ENCODE measurements at regions not wholly inside any gene's neighbourhood (a gene's known extent, or its start where the extent isn't known, plus 50 kb on each side); places are given as distances from the start of the nearest gene placed in this dataset.
"Not testable (repeated sequence)": the region's sequence is repeated elsewhere in the genome, so short reads cannot be mapped to it uniquely, and the experiment has no call there.

DNA sequence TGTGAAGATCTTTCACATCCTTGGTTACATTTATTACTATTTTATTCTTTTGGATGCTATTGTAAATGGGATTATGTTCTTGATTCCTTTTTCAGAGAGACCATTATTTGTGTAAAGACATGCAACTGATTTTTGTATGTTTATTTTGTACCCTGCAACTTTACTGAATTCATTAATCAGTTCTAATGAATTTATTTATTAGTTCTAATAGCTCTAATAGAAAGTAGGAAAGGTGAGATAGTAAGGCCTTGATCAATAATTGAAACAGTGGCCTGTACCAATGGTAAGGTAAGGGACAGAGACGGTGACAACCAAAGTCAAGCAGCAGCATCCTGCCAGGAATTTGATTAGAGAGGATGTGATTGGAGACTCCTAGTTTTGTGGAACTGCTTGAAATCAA is 224.1 kb downstream of the PHLDA1 start:
- no peak for DNase-seq (ENCODE audit: low read depth, low spot score)

- no peak for DNase-seq (ENCODE audit: low read depth, low spot score)
These were observed 225.7 kb downstream of the PHLDA1 start for GRCh38 chr12:75805905-75806304.

DNA sequence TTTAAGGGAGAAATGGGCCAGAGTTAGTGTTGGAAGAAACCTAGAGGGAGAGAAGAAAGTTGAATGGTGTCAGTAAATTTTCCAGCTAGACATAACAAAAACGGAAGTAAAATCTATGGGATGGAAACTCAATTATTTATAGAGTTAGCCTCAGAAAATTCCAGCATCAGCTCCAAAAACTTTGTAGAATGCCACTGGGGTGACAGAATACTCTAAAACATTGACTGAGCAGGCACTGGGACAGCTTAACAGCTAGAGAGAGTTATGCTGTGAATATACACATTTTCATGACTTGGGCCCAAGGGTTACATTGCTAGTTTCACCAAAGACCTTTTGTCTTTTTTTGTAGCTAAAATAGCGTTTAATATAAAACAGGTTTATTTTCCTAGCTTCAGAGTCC is 226.3 kb downstream of the PHLDA1 start:
- DNase-seq (ENCODE audit: low read depth, low spot score), result no peak

GRCh38 chr12:75798136-75798926 is 233.2 kb downstream of the PHLDA1 start:
- DNase-seq (ENCODE audit: low read depth, low spot score), result no peak

GRCh38 chr12:75795125-75795524 is 236.5 kb downstream of the PHLDA1 start:
- DNase-seq (ENCODE audit: low read depth, low spot score), result no peak

GRCh38 chr12:75792687-75793086 is 238.9 kb downstream of the PHLDA1 start:
- DNase-seq (ENCODE audit: low read depth, low spot score), result no peak

GRCh38 chr12:75790219-75790618 is 241.4 kb downstream of the PHLDA1 start:
- DNase-seq (ENCODE audit: low read depth, low spot score), result no peak

DNA sequence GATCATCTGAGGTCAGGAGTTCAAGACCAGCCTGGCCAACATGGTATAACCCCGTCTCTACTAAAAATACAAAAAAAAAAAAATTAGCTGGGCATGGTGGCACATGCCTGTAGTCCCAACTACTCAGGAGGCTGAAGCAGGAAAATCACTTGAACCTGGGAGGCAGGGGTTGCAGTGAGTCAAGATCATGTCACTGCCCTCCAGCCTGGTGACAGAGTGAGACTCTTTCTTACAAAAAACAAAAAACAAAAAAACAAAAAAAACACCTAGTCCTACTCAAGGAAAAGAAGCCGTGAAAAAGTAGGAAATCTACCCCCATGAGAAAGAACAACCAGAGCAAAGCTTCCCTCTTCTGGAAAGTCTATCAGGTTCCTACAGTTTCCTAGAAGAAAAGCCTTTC is 244.4 kb downstream of the PHLDA1 start:
- DNase-seq (ENCODE audit: low read depth, low spot score), result not testable (repeated sequence)

- DNase-seq (ENCODE audit: low read depth, low spot score), result no peak
These were observed 245.5 kb downstream of the PHLDA1 start for GRCh38 chr12:75786070-75786469.

- no peak for DNase-seq (ENCODE audit: low read depth, low spot score)
These were observed 247.0 kb downstream of the PHLDA1 start for GRCh38 chr12:75784591-75784990.

GRCh38 chr12:75783093-75783877 is 248.3 kb downstream of the PHLDA1 start:
- DNase-seq (ENCODE audit: low read depth, low spot score), result no peak

DNA sequence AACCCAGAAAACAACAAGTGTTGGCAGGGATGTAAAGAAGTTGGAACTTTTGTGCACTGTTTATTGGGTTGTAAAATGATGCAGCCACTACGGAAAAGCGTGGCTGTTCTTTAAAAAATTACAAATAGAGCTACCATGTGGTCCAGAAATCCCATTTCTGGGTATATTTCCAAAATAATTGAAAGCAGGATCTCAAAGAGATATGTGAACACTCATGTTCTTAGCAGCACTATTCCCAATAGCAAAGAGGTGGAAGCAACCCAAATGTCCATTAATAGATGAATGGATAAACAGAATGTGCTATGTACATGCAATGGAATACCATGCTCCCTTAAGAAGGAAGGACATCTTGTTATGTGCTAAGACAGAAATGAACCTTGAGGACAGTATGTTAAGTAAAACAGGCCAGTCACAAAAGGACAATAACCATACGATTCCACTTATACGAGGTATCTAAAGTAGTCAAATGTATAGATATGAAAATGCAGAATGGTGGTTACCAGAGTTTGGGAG is 249.5 kb downstream of the PHLDA1 start:
- no peak for DNase-seq (ENCODE audit: low read depth, low spot score)

DNA sequence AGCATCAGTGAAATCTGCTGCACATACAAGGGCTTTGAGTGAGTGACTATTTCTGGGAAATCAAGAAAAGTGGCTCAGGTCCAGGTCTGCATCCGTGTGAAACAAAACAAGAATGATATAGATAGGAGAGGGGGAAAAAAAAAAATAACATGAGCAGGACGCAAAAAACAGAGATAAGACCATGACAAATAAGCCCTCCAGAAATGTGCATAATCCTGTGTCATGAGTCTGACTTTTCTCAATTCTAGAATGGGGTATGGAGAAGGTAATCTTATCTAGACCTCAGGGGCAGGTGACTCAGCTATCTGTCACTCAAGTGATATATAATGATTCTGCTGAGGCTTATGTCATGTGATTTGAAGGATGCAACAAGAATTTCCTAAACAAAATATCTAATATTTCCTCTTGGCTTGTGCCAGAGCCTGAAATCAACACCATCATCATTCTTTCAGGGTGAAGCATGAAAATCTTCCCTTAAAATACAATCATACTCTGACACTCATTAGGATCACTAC is 250.0 kb downstream of the PHLDA1 start:
- no peak for DNase-seq (ENCODE audit: low read depth, low spot score)

- DNase-seq (ENCODE audit: low read depth, low spot score), result no peak
These were observed 251.6 kb downstream of the PHLDA1 start for GRCh38 chr12:75779891-75780496.

- DNase-seq (ENCODE audit: low read depth, low spot score), result no peak
These were observed 257.1 kb downstream of the PHLDA1 start for GRCh38 chr12:75774261-75775052.

DNA sequence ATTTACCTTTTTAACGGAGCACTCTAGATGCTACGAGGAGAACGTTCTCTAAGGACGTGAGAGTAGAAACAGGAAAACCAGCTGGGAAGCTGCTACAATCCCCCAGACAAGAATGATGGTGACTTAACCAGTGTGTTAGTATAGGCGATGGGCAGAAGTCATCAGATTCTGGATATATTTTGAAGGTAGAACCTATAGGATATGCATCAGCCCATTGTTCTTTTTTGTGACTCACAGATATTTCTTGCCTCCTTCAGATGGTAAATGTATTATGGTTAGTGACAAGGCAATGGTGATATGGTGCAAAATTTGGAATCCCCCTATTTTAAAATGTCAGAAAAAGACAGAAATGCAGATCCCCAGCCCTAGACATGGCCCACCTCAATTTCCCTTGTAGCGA is 258.2 kb downstream of the PHLDA1 start:
- DNase-seq (ENCODE audit: low read depth, low spot score), result no peak

GRCh38 chr12:75771023-75771422 is 259.6 kb upstream of the KRR1 start:
- no peak for DNase-seq (ENCODE audit: low read depth, low spot score)

GRCh38 chr12:75767957-75768356 is 256.5 kb upstream of the KRR1 start:
- no peak for DNase-seq (ENCODE audit: low read depth, low spot score)

DNA sequence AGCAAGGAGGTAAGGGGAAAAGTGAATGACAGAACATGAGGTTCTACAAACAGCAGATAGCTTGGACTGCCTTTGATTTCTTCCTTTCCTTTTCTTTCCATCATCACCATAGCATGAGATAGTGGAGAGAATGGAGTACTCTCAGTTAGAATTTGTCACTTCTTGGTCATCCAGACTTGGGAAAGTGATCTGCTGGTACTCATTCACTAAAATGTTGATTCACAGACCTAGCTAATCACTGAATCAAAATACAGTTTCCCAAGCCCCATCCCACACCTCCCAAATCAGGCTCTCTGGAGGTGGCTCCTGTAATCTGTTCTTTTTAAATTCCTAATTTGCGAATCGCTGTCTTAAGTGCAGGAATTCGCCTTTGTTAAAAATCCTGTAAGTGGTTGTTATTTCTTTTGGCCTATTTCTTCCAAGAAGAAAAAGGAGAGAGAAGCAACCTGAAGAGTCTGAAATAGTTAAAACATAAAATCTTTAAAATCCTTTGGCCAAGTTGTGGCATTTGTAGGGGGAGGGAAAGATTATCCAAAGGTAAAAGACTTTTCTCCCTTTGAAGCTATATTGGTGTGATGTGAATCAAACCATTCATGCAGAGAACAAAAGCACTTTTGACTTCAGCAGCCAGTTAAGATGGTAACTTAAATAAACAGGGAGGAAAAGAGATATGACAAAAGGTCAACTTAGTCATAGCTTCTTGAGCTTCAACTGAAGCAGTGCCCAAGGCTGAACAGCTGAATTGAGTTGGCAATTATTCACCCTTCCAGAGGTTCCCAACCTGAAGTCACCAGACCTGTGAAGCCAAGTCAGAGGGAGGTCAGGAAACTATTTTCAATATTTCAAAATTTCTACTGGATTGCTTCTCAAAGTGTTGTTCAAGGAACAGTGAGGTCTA is 255.1 kb upstream of the KRR1 start:
- DNase-seq (ENCODE audit: low read depth, low spot score), result no peak
